ENCODE measurements at regions not wholly inside any gene's neighbourhood (a gene's known extent, or its start where the extent isn't known, plus 50 kb on each side); places are given as distances from the start of the nearest gene placed in this dataset.

DNA sequence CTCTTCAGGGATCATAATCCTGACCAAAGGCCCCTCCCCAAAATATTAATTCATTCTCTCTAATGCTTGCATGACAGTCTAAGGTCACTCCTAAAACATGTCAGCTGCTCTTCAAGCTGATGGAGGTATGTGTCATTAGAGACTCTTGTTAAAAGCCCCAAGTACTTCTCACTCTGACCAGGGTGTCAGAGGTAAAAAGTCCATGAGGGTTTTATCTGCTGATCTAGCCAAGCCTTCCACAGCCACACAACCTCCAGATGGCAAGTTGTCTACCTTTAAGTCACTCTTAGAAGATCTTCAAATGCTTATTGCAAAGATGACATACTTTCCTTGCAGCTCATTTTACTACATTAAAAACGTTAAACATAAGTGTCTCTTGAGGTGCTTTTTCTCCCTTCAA is 83.6 kb upstream of the ETAA1 start:
- peak overlapping the region; percentile 18 for H3K4me3 ChIP-seq (ENCODE audit: low read length)
- H3K27ac ChIP-seq (ENCODE audit: low read length): peak overlapping the region; percentile 31
- H4K20me1 ChIP-seq (ENCODE audit: insufficient read depth): no peaks in the 10 kb centered on the region
- H2AFZ ChIP-seq (ENCODE audit: low read depth, low read length): no peak overlapping the region
- H3K36me3 ChIP-seq (ENCODE audit: insufficient read depth, low read length): no peaks in the 10 kb centered on the region
- no peak overlapping the region for H3K4me2 ChIP-seq (ENCODE audit: low read length)
- H3K9me3 ChIP-seq (ENCODE audit: low read length): no peaks in the 10 kb centered on the region
- H3K79me2 ChIP-seq (replicated peaks; ENCODE audit: insufficient read depth, low read length): no peaks in the 10 kb centered on the region
- no peaks in the 10 kb centered on the region for H3F3A ChIP-seq (ENCODE audit: insufficient read depth, low read length, poor library complexity, severe bottlenecking)
- H3K9ac ChIP-seq (ENCODE audit: low read length): no peak overlapping the region
- TF ChIP-seq TAF1 (IDR thresholded peaks at IDR 0.05; ENCODE audit: low read depth) (no peak), RAD21 (conservative IDR thresholded peaks at IDR 0.05) (no peak), SMC3 (conservative IDR thresholded peaks at IDR 0.05; ENCODE audit: poor library complexity) (peak; percentile 3), CTCF (IDR thresholded peaks at IDR 0.05; ENCODE audit: poor library complexity, severe bottlenecking) (no peak)
- no peaks in the 10 kb centered on the region for H3K27me3 ChIP-seq (ENCODE audit: insufficient read depth, low read depth, low read length)
- no peaks in the 10 kb centered on the region for H3K9me2 ChIP-seq (ENCODE audit: insufficient read depth, low read length)

- Histone ChIP-seq H3K79me2 (replicated peaks; ENCODE audit: insufficient read depth, low read length) (no peaks in the 10 kb centered on the region), H2AFZ (ENCODE audit: low read depth, low read length) (no peak overlapping the region), H3K4me2 (ENCODE audit: low read length) (no peak overlapping the region), H3K4me3 (ENCODE audit: low read length) (no peak overlapping the region), H4K20me1 (ENCODE audit: insufficient read depth) (no peaks in the 10 kb centered on the region), H3K27me3 (ENCODE audit: insufficient read depth, low read depth, low read length) (no peaks in the 10 kb centered on the region), H3K9me2 (ENCODE audit: insufficient read depth, low read length) (no peaks in the 10 kb centered on the region), H3K27ac (ENCODE audit: low read length) (no peak overlapping the region), H3F3A (ENCODE audit: insufficient read depth, low read length, poor library complexity, severe bottlenecking) (no peaks in the 10 kb centered on the region), H3K9me3 (ENCODE audit: low read length) (no peaks in the 10 kb centered on the region), H3K9ac (ENCODE audit: low read length) (no peak overlapping the region), H3K36me3 (ENCODE audit: insufficient read depth, low read length) (no peaks in the 10 kb centered on the region)
- no peak for TF ChIP-seq CTCF (IDR thresholded peaks at IDR 0.05; ENCODE audit: poor library complexity, severe bottlenecking)
- TF ChIP-seq RAD21 (conservative IDR thresholded peaks at IDR 0.05): no peak
- no peak for TF ChIP-seq EP300 (conservative IDR thresholded peaks at IDR 0.05; ENCODE audit: poor library complexity, severe bottlenecking)
- no peak for TF ChIP-seq EZH2 (IDR thresholded peaks at IDR 0.05; ENCODE audit: borderline replicate concordance, insufficient read depth, low read length, poor library complexity, severe bottlenecking)
Measured at GRCh38 chr2:67318031-67318430, 79.1 kb upstream of the ETAA1 start.

- H3K27me3 ChIP-seq (ENCODE audit: insufficient read depth, low read depth, low read length): no peaks in the 10 kb centered on the region
- H3K79me2 ChIP-seq (replicated peaks; ENCODE audit: insufficient read depth, low read length): no peaks in the 10 kb centered on the region
- H3K4me2 ChIP-seq (ENCODE audit: low read length): no peak overlapping the region
- no peak for TF ChIP-seq TAF1 (IDR thresholded peaks at IDR 0.05; ENCODE audit: low read depth)
- no peak for TF ChIP-seq CTCF (IDR thresholded peaks at IDR 0.05; ENCODE audit: poor library complexity, severe bottlenecking)
- TF ChIP-seq MXI1 (conservative IDR thresholded peaks at IDR 0.05; ENCODE audit: poor library complexity, severe bottlenecking): no peak
- TF ChIP-seq EP300 (conservative IDR thresholded peaks at IDR 0.05; ENCODE audit: poor library complexity, severe bottlenecking): no peak
- TF ChIP-seq REST (IDR thresholded peaks at IDR 0.05; ENCODE audit: borderline replicate concordance): no peak
- no peak for TF ChIP-seq POLR2AphosphoS5 (IDR thresholded peaks at IDR 0.05)
- no peak for TF ChIP-seq SMC3 (conservative IDR thresholded peaks at IDR 0.05; ENCODE audit: poor library complexity)
- H3K27ac ChIP-seq (ENCODE audit: low read length): no peak overlapping the region
- no peaks in the 10 kb centered on the region for H3K9me3 ChIP-seq (ENCODE audit: low read length)
- no peaks in the 10 kb centered on the region for H3K9me2 ChIP-seq (ENCODE audit: insufficient read depth, low read length)
- H4K20me1 ChIP-seq (ENCODE audit: insufficient read depth): no peaks in the 10 kb centered on the region
- no peaks in the 10 kb centered on the region for H3F3A ChIP-seq (ENCODE audit: insufficient read depth, low read length, poor library complexity, severe bottlenecking)
- no peaks in the 10 kb centered on the region for H3K36me3 ChIP-seq (ENCODE audit: insufficient read depth, low read length)
- no peak overlapping the region for H3K4me3 ChIP-seq (ENCODE audit: low read length)
- H2AFZ ChIP-seq (ENCODE audit: low read depth, low read length): no peak overlapping the region
- H3K9ac ChIP-seq (ENCODE audit: low read length): no peak overlapping the region
Measured at GRCh38 chr2:67318563-67318962, 78.6 kb upstream of the ETAA1 start.
